H1 (cell line): ENCODE measurements at regions not wholly inside any gene's neighbourhood (a gene's known extent, or its start where the extent isn't known, plus 50 kb on each side); places are given as distances from the start of the nearest gene placed in this dataset.

ENCODE experiments used
- CEBPB ChIP-seq: IDR thresholded peaks from 2 replicates; pipeline ENCODE4 v1.6.1; 2012; ENCODE audit warnings: low read depth, low read length
- CHD2 ChIP-seq: IDR thresholded peaks from 2 replicates; pipeline ENCODE4 v1.6.1; 2012; ENCODE audit warnings: low read length, improper control_type of control experiment
- CREB1 ChIP-seq: IDR thresholded peaks from 2 replicates; pipeline ENCODE4 v1.6.1; 2012; ENCODE audit warnings: inconsistent platforms
- HDAC2 ChIP-seq, 2 experiments: fragments of 300-600 bp in 1 of 2; sonication (generic) in 1 of 2; IDR thresholded peaks; 2 replicates each; pipeline ENCODE4 v1.6.1; 2011 to 2012; ENCODE audit warnings: low read depth in 2 of 2, low read length in 2 of 2, mild to moderate bottlenecking in 2 of 2, moderate library complexity in 2 of 2, borderline replicate concordance in 1 of 2, inconsistent platforms in 1 of 2
- JUND ChIP-seq: IDR thresholded peaks from 2 replicates; pipeline ENCODE4 v1.6.1; 2011; ENCODE audit warnings: mild to moderate bottlenecking, improper control_type of control experiment, low read length
- MAX ChIP-seq: IDR thresholded peaks from 2 replicates; pipeline ENCODE4 v1.6.1; 2012; ENCODE audit warnings: inconsistent platforms
- NRF1 ChIP-seq: IDR thresholded peaks from 2 replicates; pipeline ENCODE4 v1.6.1; 2011; ENCODE audit warnings: mild to moderate bottlenecking, low read depth, low read length, improper control_type of control experiment
- POLR2A ChIP-seq, 2 experiments: IDR thresholded peaks; 1 replicate in 1 of 2; 2 replicates in 1 of 2; pipeline ENCODE4 v1.6.1; 2011; ENCODE audit warnings: low read depth in 2 of 2, low read length in 2 of 2, mild to moderate bottlenecking in 2 of 2; ENCODE audit errors: control extremely low read depth in 1 of 2
- POLR2AphosphoS5 ChIP-seq: IDR thresholded peaks from 2 replicates; pipeline ENCODE4 v1.6.1; 2011; ENCODE audit warnings: low read depth, low read length
- RFX5 ChIP-seq: IDR thresholded peaks from 2 replicates; pipeline ENCODE4 v1.6.1; 2011; ENCODE audit warnings: low read depth, low read length, improper control_type of control experiment, borderline replicate concordance
- SIX5 ChIP-seq: IDR thresholded peaks from 2 replicates; pipeline ENCODE4 v1.6.1; 2011; ENCODE audit warnings: mild to moderate bottlenecking, low read depth, low read length
- TCF12 ChIP-seq: IDR thresholded peaks from 2 replicates; pipeline ENCODE4 v1.6.1; 2011; ENCODE audit warnings: low read depth, mild to moderate bottlenecking, low read length
- TF ChIP-seq, protein P1 (sequence below): fragments of 300-600 bp; sonication (generic); IDR thresholded peaks from 2 replicates; pipeline ENCODE4 v1.7.1; 2012; ENCODE audit warnings: low read length, moderate library complexity, mild to moderate bottlenecking, inconsistent platforms; ENCODE audit not compliant: insufficient replicate concordance
- TF ChIP-seq, protein P2 (sequence below), 3 experiments: IDR thresholded peaks; 1 replicate in 2 of 3; 2 replicates in 1 of 3; pipeline versions ENCODE4 v1.5.1 to v1.6.1; 2011; ENCODE audit warnings: low read length in 3 of 3, mild to moderate bottlenecking in 3 of 3, inconsistent platforms in 2 of 3, low read depth in 1 of 3, moderate library complexity in 1 of 3; ENCODE audit not compliant: insufficient read depth in 1 of 3; ENCODE audit errors: control extremely low read depth in 1 of 3

- TF ChIP-seq POLR2A (IDR thresholded peaks at IDR 0.05; ENCODE audit: control extremely low read depth in 1 of 2, low read depth in 2 of 2, low read length in 2 of 2) = no peak
- TF ChIP-seq, protein P1, sequence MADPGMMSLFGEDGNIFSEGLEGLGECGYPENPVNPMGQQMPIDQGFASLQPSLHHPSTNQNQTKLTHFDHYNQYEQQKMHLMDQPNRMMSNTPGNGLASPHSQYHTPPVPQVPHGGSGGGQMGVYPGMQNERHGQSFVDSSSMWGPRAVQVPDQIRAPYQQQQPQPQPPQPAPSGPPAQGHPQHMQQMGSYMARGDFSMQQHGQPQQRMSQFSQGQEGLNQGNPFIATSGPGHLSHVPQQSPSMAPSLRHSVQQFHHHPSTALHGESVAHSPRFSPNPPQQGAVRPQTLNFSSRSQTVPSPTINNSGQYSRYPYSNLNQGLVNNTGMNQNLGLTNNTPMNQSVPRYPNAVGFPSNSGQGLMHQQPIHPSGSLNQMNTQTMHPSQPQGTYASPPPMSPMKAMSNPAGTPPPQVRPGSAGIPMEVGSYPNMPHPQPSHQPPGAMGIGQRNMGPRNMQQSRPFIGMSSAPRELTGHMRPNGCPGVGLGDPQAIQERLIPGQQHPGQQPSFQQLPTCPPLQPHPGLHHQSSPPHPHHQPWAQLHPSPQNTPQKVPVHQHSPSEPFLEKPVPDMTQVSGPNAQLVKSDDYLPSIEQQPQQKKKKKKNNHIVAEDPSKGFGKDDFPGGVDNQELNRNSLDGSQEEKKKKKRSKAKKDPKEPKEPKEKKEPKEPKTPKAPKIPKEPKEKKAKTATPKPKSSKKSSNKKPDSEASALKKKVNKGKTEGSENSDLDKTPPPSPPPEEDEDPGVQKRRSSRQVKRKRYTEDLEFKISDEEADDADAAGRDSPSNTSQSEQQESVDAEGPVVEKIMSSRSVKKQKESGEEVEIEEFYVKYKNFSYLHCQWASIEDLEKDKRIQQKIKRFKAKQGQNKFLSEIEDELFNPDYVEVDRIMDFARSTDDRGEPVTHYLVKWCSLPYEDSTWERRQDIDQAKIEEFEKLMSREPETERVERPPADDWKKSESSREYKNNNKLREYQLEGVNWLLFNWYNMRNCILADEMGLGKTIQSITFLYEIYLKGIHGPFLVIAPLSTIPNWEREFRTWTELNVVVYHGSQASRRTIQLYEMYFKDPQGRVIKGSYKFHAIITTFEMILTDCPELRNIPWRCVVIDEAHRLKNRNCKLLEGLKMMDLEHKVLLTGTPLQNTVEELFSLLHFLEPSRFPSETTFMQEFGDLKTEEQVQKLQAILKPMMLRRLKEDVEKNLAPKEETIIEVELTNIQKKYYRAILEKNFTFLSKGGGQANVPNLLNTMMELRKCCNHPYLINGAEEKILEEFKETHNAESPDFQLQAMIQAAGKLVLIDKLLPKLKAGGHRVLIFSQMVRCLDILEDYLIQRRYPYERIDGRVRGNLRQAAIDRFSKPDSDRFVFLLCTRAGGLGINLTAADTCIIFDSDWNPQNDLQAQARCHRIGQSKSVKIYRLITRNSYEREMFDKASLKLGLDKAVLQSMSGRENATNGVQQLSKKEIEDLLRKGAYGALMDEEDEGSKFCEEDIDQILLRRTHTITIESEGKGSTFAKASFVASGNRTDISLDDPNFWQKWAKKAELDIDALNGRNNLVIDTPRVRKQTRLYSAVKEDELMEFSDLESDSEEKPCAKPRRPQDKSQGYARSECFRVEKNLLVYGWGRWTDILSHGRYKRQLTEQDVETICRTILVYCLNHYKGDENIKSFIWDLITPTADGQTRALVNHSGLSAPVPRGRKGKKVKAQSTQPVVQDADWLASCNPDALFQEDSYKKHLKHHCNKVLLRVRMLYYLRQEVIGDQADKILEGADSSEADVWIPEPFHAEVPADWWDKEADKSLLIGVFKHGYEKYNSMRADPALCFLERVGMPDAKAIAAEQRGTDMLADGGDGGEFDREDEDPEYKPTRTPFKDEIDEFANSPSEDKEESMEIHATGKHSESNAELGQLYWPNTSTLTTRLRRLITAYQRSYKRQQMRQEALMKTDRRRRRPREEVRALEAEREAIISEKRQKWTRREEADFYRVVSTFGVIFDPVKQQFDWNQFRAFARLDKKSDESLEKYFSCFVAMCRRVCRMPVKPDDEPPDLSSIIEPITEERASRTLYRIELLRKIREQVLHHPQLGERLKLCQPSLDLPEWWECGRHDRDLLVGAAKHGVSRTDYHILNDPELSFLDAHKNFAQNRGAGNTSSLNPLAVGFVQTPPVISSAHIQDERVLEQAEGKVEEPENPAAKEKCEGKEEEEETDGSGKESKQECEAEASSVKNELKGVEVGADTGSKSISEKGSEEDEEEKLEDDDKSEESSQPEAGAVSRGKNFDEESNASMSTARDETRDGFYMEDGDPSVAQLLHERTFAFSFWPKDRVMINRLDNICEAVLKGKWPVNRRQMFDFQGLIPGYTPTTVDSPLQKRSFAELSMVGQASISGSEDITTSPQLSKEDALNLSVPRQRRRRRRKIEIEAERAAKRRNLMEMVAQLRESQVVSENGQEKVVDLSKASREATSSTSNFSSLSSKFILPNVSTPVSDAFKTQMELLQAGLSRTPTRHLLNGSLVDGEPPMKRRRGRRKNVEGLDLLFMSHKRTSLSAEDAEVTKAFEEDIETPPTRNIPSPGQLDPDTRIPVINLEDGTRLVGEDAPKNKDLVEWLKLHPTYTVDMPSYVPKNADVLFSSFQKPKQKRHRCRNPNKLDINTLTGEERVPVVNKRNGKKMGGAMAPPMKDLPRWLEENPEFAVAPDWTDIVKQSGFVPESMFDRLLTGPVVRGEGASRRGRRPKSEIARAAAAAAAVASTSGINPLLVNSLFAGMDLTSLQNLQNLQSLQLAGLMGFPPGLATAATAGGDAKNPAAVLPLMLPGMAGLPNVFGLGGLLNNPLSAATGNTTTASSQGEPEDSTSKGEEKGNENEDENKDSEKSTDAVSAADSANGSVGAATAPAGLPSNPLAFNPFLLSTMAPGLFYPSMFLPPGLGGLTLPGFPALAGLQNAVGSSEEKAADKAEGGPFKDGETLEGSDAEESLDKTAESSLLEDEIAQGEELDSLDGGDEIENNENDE = no peak
- TF ChIP-seq, protein P2, sequence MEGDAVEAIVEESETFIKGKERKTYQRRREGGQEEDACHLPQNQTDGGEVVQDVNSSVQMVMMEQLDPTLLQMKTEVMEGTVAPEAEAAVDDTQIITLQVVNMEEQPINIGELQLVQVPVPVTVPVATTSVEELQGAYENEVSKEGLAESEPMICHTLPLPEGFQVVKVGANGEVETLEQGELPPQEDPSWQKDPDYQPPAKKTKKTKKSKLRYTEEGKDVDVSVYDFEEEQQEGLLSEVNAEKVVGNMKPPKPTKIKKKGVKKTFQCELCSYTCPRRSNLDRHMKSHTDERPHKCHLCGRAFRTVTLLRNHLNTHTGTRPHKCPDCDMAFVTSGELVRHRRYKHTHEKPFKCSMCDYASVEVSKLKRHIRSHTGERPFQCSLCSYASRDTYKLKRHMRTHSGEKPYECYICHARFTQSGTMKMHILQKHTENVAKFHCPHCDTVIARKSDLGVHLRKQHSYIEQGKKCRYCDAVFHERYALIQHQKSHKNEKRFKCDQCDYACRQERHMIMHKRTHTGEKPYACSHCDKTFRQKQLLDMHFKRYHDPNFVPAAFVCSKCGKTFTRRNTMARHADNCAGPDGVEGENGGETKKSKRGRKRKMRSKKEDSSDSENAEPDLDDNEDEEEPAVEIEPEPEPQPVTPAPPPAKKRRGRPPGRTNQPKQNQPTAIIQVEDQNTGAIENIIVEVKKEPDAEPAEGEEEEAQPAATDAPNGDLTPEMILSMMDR (IDR thresholded peaks at IDR 0.05; ENCODE audit: control extremely low read depth in 1 of 3, insufficient read depth in 1 of 3, low read depth in 1 of 3, low read length in 3 of 3) = no peak
- TF ChIP-seq POLR2AphosphoS5 = no peak
- TF ChIP-seq JUND = no peak
- no peak for TF ChIP-seq RFX5
- no peak for TF ChIP-seq MAX
- TF ChIP-seq CEBPB = no peak
- TF ChIP-seq CREB1 = no peak
- no peak for TF ChIP-seq HDAC2 (IDR thresholded peaks at IDR 0.05; ENCODE audit: borderline replicate concordance in 1 of 2, low read depth in 2 of 2, low read length in 2 of 2)
- no peak for TF ChIP-seq SIX5
- no peak for TF ChIP-seq TCF12
- TF ChIP-seq CHD2 = no peak
- TF ChIP-seq NRF1 = no peak
These were observed 334.5 kb upstream of the NT5E start for GRCh38 chr6:85115376-85115775.
